ENCODE measurements at regions not wholly inside any gene's neighbourhood (a gene's known extent, or its start where the extent isn't known, plus 50 kb on each side); places are given as distances from the start of the nearest gene placed in this dataset.

- TF ChIP-seq CTCF (IDR thresholded peaks at IDR 0.05; ENCODE audit: insufficient read depth, low read depth, low read length) (no peak), EZH2 (IDR thresholded peaks at IDR 0.05; ENCODE audit: insufficient read depth, low read length) (no peak)
Measured at GRCh38 chr2:180208841-180209240, 201.7 kb upstream of the CWC22 start.

Measured in astrocyte (in vitro differentiated cells and primary cell).